ENCODE measurements at regions not wholly inside any gene's neighbourhood (a gene's known extent, or its start where the extent isn't known, plus 50 kb on each side); places are given as distances from the start of the nearest gene placed in this dataset.
"Not testable (repeated sequence)": the region's sequence is repeated elsewhere in the genome, so short reads cannot be mapped to it uniquely, and the experiment has no call there.

GRCh38 chr6:67802771-67803170 is 832.3 kb upstream of the ADGRB3 start:
- Histone ChIP-seq H3K9me3 (ENCODE audit: low read length) (no peaks in the 10 kb centered on the region), H3K36me3 (ENCODE audit: insufficient read depth, low read length) (no peaks in the 10 kb centered on the region), H3K4me3 (ENCODE audit: low read length) (no peak overlapping the region), H2AFZ (ENCODE audit: low read depth, low read length) (no peak overlapping the region), H3K4me1 (ENCODE audit: insufficient read depth, low read length) (no peaks in the 10 kb centered on the region), H3K27me3 (ENCODE audit: insufficient read depth, low read length) (no peaks in the 10 kb centered on the region)

GRCh38 chr6:67792996-67793395 is 842.1 kb upstream of the ADGRB3 start:
- Histone ChIP-seq H3K9me3 (ENCODE audit: low read length) (no peaks in the 10 kb centered on the region), H3K27me3 (ENCODE audit: insufficient read depth, low read length) (no peaks in the 10 kb centered on the region), H3K36me3 (ENCODE audit: insufficient read depth, low read length) (no peaks in the 10 kb centered on the region), H3K4me1 (ENCODE audit: insufficient read depth, low read length) (no peaks in the 10 kb centered on the region), H3K4me3 (ENCODE audit: low read length) (no peak overlapping the region), H2AFZ (ENCODE audit: low read depth, low read length) (no peak overlapping the region)

- H3K27me3 ChIP-seq (ENCODE audit: insufficient read depth, low read length), result no peaks in the 10 kb centered on the region
- H3K4me1 ChIP-seq (ENCODE audit: insufficient read depth, low read length), result no peaks in the 10 kb centered on the region
- no peak overlapping the region for H2AFZ ChIP-seq (ENCODE audit: low read depth, low read length)
- no peaks in the 10 kb centered on the region for H3K36me3 ChIP-seq (ENCODE audit: insufficient read depth, low read length)
- H3K4me3 ChIP-seq (ENCODE audit: low read length), result no peak overlapping the region
- no peaks in the 10 kb centered on the region for H3K9me3 ChIP-seq (ENCODE audit: low read length)
These were observed 844.5 kb upstream of the ADGRB3 start for GRCh38 chr6:67790569-67790968.

GRCh38 chr6:67787119-67787518 is 848.0 kb upstream of the ADGRB3 start:
- not testable (repeated sequence) for H3K27me3 ChIP-seq (ENCODE audit: insufficient read depth, low read length); H2AFZ ChIP-seq (ENCODE audit: low read depth, low read length); H3K4me1 ChIP-seq (ENCODE audit: insufficient read depth, low read length); H3K36me3 ChIP-seq (ENCODE audit: insufficient read depth, low read length); H3K4me3 ChIP-seq (ENCODE audit: low read length); H3K9me3 ChIP-seq (ENCODE audit: low read length)

DNA sequence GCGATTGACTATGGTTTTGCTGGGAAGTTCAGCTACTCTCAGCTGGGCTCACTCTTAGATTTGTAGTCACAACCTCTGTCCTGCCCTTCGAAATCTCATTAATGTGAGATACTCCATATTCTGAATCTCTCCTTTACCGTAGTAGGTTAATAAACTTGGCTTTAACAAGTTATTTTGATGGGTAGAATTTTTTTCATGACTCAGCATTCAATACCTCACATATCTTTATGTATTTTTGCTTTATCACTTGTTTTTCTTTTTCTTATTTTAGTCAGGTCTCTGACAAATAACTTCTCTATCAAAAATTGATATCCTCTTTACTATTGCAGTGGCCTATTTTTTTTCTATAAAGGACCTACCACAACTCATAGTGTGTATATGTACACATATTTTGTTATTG is 855.2 kb upstream of the ADGRB3 start:
- Histone ChIP-seq H3K4me3 (ENCODE audit: low read length) (no peak overlapping the region), H3K36me3 (ENCODE audit: insufficient read depth, low read length) (no peaks in the 10 kb centered on the region), H2AFZ (ENCODE audit: low read depth, low read length) (no peak overlapping the region), H3K9me3 (ENCODE audit: low read length) (no peaks in the 10 kb centered on the region), H3K27me3 (ENCODE audit: insufficient read depth, low read length) (no peaks in the 10 kb centered on the region), H3K4me1 (ENCODE audit: insufficient read depth, low read length) (no peaks in the 10 kb centered on the region)

GRCh38 chr6:67775333-67775732 is 859.7 kb upstream of the ADGRB3 start:
- Histone ChIP-seq H3K4me3 (ENCODE audit: low read length) (no peak overlapping the region), H3K27me3 (ENCODE audit: insufficient read depth, low read length) (no peaks in the 10 kb centered on the region), H3K4me1 (ENCODE audit: insufficient read depth, low read length) (no peaks in the 10 kb centered on the region), H3K9me3 (ENCODE audit: low read length) (no peaks in the 10 kb centered on the region), H3K36me3 (ENCODE audit: insufficient read depth, low read length) (no peaks in the 10 kb centered on the region), H2AFZ (ENCODE audit: low read depth, low read length) (no peak overlapping the region)

- H3K4me1 ChIP-seq (ENCODE audit: insufficient read depth, low read length), result no peaks in the 10 kb centered on the region
- no peak overlapping the region for H2AFZ ChIP-seq (ENCODE audit: low read depth, low read length)
- H3K27me3 ChIP-seq (ENCODE audit: insufficient read depth, low read length), result no peaks in the 10 kb centered on the region
- no peak overlapping the region for H3K4me3 ChIP-seq (ENCODE audit: low read length)
- no peaks in the 10 kb centered on the region for H3K36me3 ChIP-seq (ENCODE audit: insufficient read depth, low read length)
- H3K9me3 ChIP-seq (ENCODE audit: low read length), result no peaks in the 10 kb centered on the region
These were observed 866.1 kb upstream of the ADGRB3 start for GRCh38 chr6:67768972-67769371.

- H3K9me3 ChIP-seq (ENCODE audit: low read length); H3K27me3 ChIP-seq (ENCODE audit: insufficient read depth, low read length); H2AFZ ChIP-seq (ENCODE audit: low read depth, low read length); H3K4me1 ChIP-seq (ENCODE audit: insufficient read depth, low read length); H3K36me3 ChIP-seq (ENCODE audit: insufficient read depth, low read length); H3K4me3 ChIP-seq (ENCODE audit: low read length): not testable (repeated sequence)
These were observed 867.8 kb upstream of the ADGRB3 start for GRCh38 chr6:67767046-67767822.

GRCh38 chr6:67766057-67766456 is 869.0 kb upstream of the ADGRB3 start:
- no peaks in the 10 kb centered on the region for H3K27me3 ChIP-seq (ENCODE audit: insufficient read depth, low read length)
- no peaks in the 10 kb centered on the region for H3K36me3 ChIP-seq (ENCODE audit: insufficient read depth, low read length)
- no peak overlapping the region for H2AFZ ChIP-seq (ENCODE audit: low read depth, low read length)
- H3K4me1 ChIP-seq (ENCODE audit: insufficient read depth, low read length), result no peaks in the 10 kb centered on the region
- no peak overlapping the region for H3K4me3 ChIP-seq (ENCODE audit: low read length)
- H3K9me3 ChIP-seq (ENCODE audit: low read length), result no peaks in the 10 kb centered on the region

DNA sequence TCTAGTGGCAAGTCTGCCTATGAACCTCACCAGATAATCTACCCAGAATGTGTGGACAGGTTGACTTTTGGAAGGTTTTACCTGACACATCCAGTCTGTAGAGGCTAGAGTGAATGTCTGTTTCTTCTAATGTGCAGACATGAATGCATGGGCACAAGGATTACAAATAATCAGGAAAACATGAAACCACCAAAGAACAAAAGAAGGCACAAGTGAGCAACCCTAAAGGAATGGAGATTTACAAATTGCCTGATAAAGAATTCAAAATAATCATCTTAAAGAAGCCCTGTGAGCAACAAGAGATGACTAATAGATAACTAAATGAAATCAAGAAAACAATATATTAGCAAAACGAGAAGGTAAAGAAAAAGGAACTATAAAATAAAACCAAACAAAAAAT is 876.1 kb upstream of the ADGRB3 start:
- H3K27me3 ChIP-seq (ENCODE audit: insufficient read depth, low read length), result no peaks in the 10 kb centered on the region
- no peaks in the 10 kb centered on the region for H3K36me3 ChIP-seq (ENCODE audit: insufficient read depth, low read length)
- H3K4me1 ChIP-seq (ENCODE audit: insufficient read depth, low read length), result no peaks in the 10 kb centered on the region
- H3K9me3 ChIP-seq (ENCODE audit: low read length), result no peaks in the 10 kb centered on the region
- H3K4me3 ChIP-seq (ENCODE audit: low read length), result no peak overlapping the region
- H2AFZ ChIP-seq (ENCODE audit: low read depth, low read length), result no peak overlapping the region

DNA sequence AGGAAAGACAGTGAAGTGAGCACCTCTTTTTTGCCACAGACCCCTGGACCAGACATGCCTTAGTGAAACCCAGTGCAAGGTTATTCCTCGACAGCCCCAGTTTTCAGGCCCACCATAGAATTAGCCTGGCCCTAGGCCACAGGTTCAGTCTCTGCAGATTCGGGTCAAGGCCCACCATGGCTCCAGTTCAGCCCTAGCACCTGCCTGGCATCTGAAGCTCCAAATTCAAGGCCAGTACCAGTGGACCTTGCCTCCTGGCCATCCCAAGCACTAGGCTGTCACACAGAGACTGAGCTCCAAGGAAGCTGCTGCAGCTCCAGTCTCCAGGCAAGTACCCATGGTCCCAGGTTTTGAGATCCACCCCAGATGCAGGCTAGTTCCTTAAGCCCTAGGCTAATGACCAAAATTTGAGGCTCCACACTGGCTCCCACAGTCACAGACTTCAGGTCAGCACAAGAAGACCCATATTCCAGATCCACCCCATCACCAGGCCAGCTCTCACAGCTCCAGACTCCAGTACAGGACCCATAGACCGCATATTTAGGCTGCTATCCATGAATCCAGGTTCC is 877.5 kb upstream of the ADGRB3 start:
- H3K9me3 ChIP-seq (ENCODE audit: low read length), result no peaks in the 10 kb centered on the region
- no peak overlapping the region for H3K4me3 ChIP-seq (ENCODE audit: low read length)

GRCh38 chr6:67748521-67748920 is 886.6 kb upstream of the ADGRB3 start:
- no peaks in the 10 kb centered on the region for H3K36me3 ChIP-seq (ENCODE audit: insufficient read depth, low read length)
- no peak overlapping the region for H3K4me3 ChIP-seq (ENCODE audit: low read length)
- H2AFZ ChIP-seq (ENCODE audit: low read depth, low read length), result no peak overlapping the region
- no peaks in the 10 kb centered on the region for H3K27me3 ChIP-seq (ENCODE audit: insufficient read depth, low read length)
- no peaks in the 10 kb centered on the region for H3K4me1 ChIP-seq (ENCODE audit: insufficient read depth, low read length)
- no peaks in the 10 kb centered on the region for H3K9me3 ChIP-seq (ENCODE audit: low read length)

More for the DNA sequence above, 877.5 kb upstream of the ADGRB3 start:
- H2AFZ ChIP-seq (ENCODE audit: low read depth, low read length), result no peak overlapping the region
- no peaks in the 10 kb centered on the region for H3K27me3 ChIP-seq (ENCODE audit: insufficient read depth, low read length)
- H3K4me1 ChIP-seq (ENCODE audit: insufficient read depth, low read length), result no peaks in the 10 kb centered on the region
- no peaks in the 10 kb centered on the region for H3K36me3 ChIP-seq (ENCODE audit: insufficient read depth, low read length)

DNA sequence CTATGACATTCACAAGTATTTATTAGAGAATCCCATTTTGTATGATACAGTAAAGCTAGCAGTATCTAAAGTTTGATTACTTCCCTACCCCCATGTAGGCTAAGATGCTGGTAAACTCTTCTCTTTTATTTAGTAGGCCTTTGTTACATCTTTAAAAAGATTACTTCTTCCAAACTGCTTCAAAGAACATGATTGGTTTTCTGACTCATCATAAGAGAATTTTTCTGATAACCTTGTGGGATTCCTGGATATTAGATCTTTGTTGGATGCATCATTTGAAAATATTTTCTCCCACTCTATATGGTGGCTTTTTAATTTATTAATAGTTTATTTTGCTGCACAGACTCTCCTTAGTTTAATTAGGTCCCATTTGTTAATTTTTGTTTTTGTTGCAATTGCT is 898.3 kb upstream of the ADGRB3 start:
- Histone ChIP-seq H3K4me3 (ENCODE audit: low read length) (no peak overlapping the region), H3K36me3 (ENCODE audit: insufficient read depth, low read length) (no peaks in the 10 kb centered on the region), H3K9me3 (ENCODE audit: low read length) (no peaks in the 10 kb centered on the region), H3K4me1 (ENCODE audit: insufficient read depth, low read length) (no peaks in the 10 kb centered on the region), H3K27me3 (ENCODE audit: insufficient read depth, low read length) (no peaks in the 10 kb centered on the region), H2AFZ (ENCODE audit: low read depth, low read length) (no peak overlapping the region)

DNA sequence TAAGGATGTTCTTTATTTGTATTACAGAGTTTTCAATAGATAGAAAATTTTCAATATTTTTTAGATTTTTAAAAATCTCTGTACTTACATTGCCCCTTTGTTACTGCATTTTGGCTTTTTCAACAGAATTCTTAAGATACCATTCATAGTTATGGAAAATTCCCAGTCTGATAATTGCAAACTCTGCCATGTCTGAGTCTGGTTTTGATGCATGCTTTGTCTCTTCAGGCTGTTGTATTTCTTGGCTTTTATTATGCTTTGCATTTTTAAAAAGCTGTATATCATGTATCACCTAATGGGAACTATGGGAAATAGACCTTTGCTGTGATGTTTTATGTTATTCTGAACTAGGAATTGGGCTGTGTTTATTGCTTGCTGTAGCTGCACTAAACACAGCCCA is 898.9 kb upstream of the ADGRB3 start:
- no peak overlapping the region for H2AFZ ChIP-seq (ENCODE audit: low read depth, low read length)
- no peaks in the 10 kb centered on the region for H3K9me3 ChIP-seq (ENCODE audit: low read length)
- H3K36me3 ChIP-seq (ENCODE audit: insufficient read depth, low read length), result no peaks in the 10 kb centered on the region
- no peaks in the 10 kb centered on the region for H3K4me1 ChIP-seq (ENCODE audit: insufficient read depth, low read length)
- no peaks in the 10 kb centered on the region for H3K27me3 ChIP-seq (ENCODE audit: insufficient read depth, low read length)
- no peak overlapping the region for H3K4me3 ChIP-seq (ENCODE audit: low read length)
